ENCODE measurements at regions not wholly inside any gene's neighbourhood (a gene's known extent, or its start where the extent isn't known, plus 50 kb on each side); places are given as distances from the start of the nearest gene placed in this dataset.

DNA sequence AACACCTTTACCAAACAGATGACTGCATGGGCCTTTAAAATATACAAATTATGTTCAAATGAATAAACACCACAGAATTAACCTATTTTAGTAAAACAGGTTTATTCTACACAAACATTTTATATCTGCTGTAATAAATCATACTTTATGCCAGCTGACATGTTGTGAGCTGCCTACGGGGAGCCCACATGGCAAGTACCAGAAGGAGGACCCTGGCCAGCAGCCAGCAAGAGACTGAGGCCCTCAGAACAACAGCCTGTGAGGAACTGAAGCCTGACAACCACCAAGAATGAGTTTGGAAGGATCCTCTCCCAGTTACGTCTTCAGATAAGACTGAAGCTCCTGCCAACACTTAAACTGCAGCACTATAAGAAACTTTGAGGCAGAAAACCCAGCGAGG lies 377.0 kb downstream of the PDGFC start:
- peak in 3 of 14 donors; percentile 1 to 20 (median 1) for DNase-seq

DNA sequence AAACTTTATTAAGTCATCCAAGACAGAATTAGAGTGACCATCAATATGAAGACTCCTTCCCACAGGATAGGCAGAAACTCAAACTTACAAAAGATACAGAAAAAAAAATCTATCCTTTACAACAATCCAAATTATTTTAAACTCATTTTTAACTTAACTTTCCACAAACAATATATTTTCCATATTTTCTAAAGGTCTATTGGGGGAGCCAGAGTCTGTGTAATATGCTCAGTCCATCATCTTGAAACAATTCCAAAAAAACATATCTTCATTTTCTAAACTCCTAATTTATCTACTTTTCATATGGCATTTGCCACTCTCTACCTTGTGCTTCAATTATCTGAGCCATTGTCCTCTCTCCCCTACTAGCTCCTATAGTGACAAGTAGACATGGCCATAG lies 378.1 kb downstream of the PDGFC start:
- DNase-seq, result no peak

DNA sequence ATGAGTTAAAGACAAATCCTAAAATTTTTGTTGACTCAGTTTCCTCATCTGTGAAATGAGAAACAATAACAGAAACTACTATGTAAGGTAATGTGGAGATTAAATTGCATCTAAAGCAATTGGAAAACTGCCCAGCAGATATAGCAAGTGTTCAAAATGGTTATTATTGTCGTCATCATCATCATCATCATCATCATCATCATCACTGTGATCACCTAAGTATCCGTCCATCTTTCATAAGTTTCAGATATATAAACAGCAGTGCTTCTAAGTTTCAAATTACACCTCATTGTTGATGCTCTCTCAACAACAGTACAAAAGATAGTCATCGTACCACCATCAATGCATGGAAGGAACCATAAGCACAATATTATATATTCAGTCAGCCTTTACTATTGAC lies 379.9 kb downstream of the PDGFC start:
- DNase-seq, result no peak

DNA sequence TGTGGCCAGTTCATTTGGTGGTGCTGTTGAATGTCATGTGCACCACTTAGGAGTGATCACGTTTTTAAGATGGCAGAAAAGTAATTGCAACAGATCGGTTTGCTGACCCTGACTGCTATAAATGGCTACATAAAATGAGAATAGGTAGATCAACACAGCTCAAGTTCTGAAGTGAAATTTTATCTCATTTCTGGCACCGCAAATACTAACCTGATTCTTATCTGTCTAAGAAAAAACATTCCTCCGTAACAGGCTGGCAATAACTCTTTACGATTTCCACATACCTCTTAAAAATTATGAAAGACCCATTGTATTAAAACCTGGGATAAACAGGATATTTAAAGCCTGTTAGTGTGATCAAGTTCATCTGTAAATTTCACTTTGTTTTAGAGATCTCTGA lies 387.5 kb downstream of the PDGFC start:
- no peak for DNase-seq

DNA sequence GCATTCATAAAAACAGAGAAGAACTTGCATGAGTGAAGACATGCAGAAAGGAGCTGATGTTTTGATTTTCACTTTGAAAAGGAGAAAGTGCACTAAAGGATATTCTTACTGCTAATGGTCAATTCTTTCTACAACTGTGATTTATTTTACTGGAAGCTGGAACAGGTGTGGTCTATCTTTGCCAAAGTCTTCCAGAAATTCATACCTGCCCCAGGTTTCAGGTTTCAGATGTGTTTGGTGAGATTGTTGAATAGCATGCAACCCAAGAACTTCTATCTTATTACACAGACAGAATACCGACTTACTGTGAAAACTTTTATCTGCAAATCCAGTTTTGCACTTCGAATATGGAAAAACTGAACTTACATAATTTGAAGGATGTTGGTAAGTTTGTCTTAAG lies 388.3 kb downstream of the PDGFC start:
- no peak for DNase-seq

DNA sequence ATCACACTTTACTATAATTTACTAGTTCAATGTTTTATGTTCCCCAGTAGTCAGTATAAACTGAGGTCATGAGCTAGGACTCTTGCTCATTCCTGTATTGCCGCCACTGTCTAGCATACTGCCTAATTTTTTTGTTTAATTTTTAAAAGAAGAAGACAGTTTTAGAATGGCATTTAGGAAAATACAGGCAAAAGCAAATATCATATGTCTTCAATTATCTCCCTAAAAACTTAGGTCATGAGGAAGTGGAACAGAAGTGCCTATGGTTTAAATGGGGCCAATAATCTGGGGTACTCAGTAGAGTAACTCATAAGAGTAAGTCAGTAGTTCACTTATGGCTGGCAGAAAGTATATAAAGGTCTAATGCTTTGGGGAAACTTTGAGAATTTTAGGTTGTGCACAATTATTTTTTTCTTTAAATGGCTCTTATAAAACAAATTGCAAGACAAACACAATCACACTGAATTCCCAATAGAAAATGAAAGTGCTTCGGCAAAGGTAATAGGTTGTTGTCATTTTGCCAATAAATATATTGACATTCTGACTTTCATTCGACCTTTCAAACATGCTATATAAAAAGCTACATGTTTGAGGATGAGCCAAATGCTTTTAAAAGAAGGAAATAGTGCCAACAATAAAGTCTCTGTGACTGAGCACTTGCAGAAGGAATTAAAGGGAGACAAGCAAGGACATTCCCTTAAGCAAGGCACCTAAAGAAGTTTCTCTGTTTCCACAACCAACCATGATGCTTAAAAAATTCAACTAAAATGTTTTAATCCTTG lies 390.1 kb downstream of the PDGFC start:
- no peak for DNase-seq

DNA sequence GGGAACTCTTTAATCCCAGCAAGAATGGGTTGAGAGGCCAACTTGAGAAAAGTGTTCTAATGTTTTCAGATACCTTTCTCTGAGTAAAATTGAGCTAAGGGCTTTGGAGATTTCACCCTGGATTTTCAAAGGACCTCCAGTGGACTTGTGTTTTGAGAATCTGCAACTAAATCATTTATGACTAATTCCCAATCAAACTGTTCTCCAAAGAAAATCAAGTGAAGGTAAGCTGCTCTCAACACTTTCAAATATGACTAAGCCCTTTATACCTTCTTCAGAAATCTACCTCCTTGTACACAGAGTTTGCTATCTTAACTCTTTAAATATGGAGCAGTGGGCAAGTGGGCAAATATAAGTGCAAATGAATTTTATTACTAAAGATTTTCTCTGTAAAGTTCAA lies 392.9 kb downstream of the PDGFC start:
- DNase-seq, result no peak

DNA sequence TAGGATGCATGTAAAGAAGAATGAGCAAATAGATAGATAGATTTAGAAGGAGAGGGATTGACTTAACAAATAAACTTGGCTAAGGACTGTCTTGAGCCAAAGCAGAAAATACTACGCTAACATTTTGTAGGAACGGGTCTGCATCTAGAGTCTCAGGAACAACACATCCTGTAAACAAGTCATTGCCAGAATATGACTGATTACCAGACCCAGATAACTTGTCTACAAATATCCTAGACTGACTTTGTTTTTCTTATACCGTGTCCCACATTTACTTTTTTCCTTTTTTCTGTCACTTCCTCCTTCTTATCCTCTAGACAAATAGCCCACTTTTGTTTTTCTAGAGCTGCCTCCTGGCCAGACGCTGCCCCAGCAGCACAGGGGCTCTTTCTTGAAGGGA lies 393.6 kb downstream of the PDGFC start:
- DNase-seq, result no peak

DNA sequence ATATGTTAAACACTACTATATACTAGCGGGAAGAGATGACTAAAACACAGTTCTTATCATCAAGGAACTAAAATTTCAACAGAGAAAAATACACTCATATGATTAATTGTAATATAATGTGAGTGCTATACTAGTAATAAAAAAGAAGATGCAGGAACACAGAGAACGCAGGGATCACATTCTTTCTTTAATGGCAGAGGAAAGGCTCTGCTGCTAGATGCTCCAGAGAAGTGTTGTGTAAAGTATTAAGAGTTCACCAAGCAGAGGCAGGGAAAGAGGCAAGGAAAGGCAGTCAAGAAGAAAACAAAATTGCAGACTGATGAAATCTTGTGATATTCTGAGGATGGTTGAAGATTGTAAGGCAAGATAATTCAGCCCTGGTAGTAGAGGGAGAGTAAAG lies 394.7 kb downstream of the PDGFC start:
- DNase-seq, result no peak

DNA sequence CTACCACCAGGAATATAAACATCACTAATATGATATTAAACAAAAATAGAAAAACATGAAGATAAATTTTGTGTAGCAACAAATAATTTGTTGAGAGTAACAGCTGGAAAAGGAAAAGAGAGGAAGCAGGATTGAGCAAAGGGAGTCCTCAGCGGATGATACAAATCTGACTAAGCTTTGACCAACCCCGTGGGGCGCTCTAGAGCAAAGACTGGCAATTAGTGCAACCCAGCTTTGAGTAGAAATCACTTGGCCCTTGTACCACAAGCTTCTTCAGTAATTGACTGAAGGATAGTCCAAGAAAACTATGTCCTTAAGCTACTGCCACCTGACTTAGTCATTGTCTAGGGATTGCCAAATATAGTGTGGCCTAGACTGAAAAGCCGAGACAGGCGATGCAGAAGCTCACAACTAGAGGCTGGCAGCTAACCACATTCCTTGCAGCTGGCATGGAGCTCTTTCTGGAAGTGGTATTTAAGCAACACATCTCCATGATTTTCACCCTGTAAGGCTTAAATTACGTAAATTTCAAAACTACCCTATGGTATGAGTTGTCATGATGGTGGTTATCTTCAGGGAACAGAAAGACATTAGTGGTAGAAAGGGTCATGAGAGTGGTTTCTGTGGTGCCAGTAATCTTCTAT lies 396.0 kb downstream of the PDGFC start:
- no peak for DNase-seq

DNA sequence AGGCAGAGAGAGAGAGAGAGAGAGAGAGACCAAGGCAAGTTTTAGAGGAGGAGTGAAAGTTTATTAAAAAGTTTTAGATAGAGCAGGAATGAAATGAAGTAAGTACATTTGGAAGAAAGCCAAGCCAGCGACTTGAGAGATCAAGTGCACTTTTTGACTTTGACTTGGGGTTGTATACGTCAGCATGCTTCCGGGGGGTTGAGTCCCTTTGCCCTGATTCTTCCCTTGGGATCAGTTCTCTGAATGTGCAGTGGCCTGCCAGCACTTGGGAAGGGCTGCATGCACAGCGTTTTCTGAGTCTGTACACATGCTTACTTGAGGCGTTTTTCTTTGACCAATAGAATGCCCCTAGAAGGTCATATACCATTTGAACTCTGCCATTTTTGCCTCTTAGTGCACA lies 400.5 kb downstream of the PDGFC start:
- DNase-seq, result no peak

DNA sequence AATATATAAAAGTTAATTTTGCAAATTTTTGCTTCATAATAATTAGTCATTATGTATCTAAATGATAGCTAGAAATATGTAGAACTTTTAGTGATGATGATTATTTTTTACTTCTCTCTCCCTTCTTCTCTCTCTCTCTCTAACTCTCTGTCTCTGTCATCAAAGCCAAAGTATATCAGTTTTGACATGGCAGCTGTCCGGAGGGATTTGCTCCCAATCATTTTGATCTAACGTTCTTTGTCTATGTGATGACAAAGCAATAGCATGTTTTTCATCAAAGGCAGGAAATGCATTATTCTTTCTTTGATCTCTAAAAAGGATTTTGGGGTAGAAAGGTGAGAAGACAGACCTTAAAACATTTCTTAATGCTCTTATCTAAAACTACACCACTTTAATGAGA lies 402.1 kb downstream of the PDGFC start:
- no peak for DNase-seq

DNA sequence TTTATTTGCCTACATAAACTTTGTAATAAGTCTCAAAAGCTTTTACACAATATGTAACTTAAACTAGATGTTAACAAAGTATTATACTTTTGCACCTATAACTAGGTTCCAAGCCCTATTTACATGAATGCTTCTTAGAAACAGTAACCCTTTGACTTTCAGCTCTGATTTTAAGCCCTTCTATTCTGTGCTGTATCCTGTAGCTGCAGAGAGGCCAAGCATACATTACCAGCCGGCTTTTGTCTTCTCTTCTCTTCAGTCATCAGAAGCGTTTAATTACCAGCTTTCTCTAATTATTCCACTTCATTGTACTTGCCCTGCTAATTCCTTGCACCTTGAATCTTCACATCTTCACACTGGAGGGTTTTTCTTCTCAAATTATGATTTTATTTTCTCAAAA lies 403.1 kb downstream of the PDGFC start:
- DNase-seq, result no peak

DNA sequence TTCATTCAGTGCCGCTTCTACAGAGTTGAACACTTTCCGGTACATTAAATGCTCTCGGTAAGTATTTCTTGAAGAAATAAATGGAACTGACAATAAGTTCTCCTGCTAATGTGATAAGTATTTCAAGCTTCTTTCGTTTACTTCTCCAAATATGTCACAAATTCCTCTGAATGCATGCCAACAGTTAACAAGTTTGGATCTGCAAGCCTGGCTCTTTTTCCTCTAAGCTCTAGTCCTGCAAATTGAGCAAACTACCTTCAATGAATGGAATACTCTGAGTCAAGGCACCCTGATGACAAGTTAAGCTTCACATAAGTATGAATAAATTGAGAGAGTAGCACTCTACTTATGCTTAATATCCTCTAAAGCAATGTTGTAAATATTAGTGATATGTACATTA lies 403.6 kb downstream of the PDGFC start:
- no peak for DNase-seq

DNA sequence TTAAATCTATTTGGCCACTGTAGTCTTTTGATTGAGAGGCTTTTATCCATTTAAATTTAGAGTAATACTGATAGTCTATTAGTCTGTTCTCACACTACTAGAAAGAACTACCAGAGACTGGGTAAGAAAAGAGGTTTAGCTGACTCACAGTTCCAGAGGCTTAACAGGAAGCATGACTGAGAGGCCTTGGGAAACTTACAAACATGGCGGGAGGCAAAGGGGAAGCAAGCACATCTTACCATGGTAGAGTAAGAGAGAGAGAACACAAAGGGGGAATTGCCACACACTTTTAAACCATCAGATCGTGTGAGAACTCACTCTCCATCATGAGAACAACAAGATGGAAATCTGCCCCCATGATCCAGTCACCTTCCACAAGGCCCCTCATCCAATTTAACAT lies 410.9 kb downstream of the PDGFC start:
- no peak for DNase-seq

DNA sequence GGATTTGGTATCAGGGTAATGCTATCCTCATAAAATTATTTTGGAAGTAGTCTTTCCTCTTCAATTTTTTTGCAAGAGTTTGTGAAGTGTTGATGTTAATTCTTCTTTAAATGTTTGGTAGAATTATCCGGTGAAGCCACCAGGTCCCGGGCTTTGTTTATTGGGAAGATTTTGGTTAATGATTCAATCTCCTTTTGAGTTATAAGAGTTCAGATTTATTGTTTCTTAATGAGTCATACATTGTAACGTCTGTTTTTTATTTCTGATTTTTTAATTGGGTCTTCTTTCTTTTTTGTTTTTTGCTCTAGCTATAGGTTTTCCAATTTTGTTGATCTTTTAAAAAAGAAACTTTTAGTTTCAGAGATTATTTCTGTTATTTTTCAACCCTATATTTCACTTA lies 412.3 kb downstream of the PDGFC start:
- DNase-seq, result no peak

DNA sequence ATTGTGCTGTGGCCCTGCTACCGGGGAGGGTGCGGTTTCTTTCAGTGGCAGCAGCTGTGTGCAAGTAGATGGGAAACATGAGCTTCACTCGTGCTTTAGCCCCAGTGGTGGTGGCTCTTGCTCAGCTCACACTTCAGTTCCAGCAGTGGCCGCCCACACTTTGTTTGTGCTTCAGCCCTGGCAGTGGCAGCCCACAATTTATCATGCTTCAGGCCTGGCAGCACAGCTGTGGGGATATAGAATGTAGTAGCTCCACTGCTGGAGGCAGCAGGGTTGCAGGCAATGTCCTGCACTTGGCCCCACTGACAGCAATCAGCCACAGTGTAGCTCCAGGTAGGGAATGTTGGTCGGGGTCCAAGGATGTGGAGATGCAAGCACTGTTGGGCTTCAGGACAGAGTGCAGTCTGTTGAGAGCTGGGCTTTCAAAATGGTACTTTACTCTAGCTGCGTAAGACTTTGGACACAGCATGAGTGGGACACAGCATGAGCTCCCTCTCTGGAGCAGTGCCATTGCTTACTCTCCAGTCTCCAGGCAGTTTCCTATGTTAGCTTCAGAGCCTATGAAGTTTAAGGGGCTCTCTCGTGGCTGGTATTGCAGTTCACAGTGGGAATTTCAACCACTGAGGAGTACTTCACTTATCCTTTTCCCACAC lies 413.1 kb downstream of the PDGFC start:
- no peak for DNase-seq

DNA sequence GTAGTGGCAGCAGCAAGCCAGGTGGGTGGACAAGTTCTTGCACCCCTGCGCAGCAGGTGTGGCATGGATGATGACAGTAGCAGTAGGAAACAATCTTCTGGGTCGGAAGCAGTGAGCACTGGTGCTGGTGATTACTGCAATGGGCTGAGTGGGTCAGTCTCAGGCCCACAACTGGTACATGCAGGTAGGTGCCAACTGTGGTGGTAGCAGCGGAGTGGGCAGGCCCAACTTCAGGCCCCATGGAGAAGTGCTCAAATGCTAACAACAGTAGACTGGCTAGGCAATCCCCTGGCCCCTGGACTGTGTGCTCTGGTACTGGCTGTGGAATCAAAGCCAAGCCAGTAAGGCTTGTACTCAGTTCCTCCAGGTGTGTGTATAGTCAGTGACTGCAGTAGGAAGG lies 413.7 kb downstream of the PDGFC start:
- no peak for DNase-seq

DNA sequence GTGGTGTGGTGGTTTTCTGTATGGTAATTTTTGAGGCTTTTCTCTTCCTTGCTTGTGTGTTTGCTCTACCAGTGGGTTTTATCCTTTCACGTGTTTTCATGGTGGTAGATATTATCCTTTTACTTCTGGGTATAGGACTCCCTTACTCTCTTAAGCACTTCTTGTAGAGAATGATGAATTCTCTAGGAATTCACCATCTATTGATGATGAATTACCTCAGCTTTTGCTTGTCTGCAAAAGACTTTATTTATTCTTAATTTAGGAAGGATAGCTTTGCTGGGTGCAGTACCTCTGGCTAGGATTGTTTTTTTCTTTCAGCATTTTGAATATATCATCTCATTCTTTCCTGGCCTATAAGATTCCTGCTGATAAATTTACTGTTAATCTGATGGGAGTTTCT lies 415.3 kb downstream of the PDGFC start:
- no peak for DNase-seq

DNA sequence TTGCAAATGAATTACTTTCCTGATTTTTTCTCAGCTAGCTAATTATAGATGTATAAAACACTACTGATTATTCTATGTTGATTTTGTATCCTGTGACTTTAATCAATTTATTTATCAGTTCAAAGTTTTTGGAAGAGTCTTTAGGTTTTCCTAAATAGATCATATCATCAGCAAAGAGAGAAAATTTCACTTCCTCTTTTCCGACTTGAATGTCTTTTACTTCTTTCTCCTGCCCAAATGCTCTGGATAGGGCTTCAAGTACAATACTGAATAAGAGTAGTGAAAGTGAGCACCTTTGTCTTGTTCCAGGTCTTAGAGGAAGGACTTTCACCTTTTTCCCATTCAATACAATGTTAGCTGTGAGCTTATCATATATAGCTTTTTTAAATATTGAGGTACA lies 417.9 kb downstream of the PDGFC start:
- no peak for DNase-seq

DNA sequence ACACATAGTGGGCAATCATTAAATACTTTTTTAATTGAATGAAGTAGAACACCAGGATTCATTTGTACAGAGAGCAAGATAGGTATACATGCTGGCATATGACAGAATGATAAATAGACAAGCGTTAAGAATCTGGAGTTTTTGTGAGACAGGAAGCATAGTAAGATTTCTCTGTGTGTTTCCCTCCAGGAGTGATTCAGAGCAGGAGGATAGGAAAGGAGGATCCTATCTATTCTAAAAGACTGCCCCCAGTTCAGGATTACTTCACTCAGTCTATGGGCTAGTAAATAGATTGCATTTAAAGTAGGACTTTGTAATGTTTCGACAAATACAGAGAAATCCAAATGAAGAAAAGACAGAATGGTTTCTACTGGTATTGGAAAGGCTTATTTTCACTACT lies 423.7 kb downstream of the PDGFC start:
- no peak for DNase-seq

DNA sequence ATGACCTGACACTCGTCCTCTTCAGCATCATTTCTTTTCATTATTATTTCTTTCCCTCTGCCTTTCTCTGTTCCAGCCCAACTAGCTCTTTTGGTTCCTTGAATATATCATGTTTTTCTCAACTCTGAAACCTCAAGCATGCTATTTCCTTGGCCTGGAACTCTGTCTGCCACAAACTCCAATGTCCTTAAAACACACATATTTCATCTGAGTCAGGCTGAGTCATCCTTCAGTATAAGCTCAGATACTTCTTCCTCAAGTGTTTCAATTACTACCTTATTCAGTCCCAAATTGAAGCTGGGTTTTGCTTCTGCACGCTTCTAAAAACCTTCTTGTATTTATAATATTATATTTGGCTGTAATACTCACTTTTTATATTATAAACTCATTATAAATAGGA lies 424.2 kb downstream of the PDGFC start:
- no peak for DNase-seq

DNA sequence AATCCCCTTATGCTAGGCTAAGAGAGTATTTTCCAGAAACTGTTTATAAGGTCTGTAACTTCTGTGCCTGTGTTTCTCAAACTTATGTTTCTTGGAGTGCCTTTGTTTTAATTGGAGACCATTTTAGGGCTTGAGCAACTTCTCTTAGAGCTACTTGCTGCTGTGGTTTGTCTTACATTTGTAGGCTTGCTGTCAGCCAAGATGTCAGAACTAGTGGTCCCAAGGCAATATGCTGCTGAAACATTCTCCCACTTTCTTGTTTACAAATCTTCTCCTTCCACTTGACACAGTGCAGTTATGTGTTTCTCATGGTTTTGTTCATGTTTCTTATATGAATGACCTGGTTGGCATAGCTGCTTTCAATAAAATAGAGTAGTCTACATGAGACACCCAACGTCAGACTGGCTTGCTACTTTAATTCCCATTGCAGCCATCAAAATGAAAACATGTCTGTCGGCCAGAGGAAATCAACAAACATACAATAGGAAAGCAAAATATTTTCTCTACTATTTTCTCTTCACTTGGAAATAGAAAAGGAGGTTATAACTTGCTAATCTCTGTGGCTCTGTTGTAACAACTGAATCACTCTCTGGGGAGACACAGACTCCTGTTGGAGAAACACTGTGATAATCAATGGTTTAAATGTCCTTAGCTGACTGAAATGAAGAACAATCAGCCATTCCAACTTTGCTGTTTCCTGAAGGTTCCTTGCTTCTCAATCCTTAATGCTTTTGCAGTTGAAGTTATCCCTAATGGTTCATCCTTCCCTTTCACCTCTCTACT lies 426.4 kb downstream of the PDGFC start:
- DNase-seq, result no peak

Data from C1 segment of cervical spinal cord (tissue), 14 donors.